ENCODE measurements at regions not wholly inside any gene's neighbourhood (a gene's known extent, or its start where the extent isn't known, plus 50 kb on each side); places are given as distances from the start of the nearest gene placed in this dataset.

GRCh38 chr14:62206456-62206855 lies 444.2 kb downstream of the SNAPC1 start:
- no peak for TF ChIP-seq CTCF (IDR thresholded peaks at IDR 0.05)
- no peak for TF ChIP-seq POLR2A (IDR thresholded peaks at IDR 0.05)

All from body of pancreas (tissue), 4 donors.